H1 (cell line): ENCODE measurements at regions not wholly inside any gene's neighbourhood (a gene's known extent, or its start where the extent isn't known, plus 50 kb on each side); places are given as distances from the start of the nearest gene placed in this dataset.

ENCODE experiments used
- BRCA1 ChIP-seq: IDR thresholded peaks from 2 replicates; pipeline ENCODE4 v1.6.1; 2012; ENCODE audit warnings: low read depth, low read length, improper control_type of control experiment
- CHD2 ChIP-seq: IDR thresholded peaks from 2 replicates; pipeline ENCODE4 v1.6.1; 2012; ENCODE audit warnings: low read length, improper control_type of control experiment
- MAFK ChIP-seq: IDR thresholded peaks from 2 replicates; pipeline ENCODE4 v1.6.1; 2012; ENCODE audit warnings: low read depth, mild to moderate bottlenecking, improper control_type of control experiment, low read length
- NRF1 ChIP-seq: IDR thresholded peaks from 2 replicates; pipeline ENCODE4 v1.6.1; 2011; ENCODE audit warnings: mild to moderate bottlenecking, low read depth, low read length, improper control_type of control experiment
- RNF2 ChIP-seq: fragments of 200-900, 300-1000 bp; sonication (generic); IDR thresholded peaks from 2 replicates; pipeline ENCODE4 v1.7.1; 2016; ENCODE audit warnings: borderline replicate concordance, low read depth, mild to moderate bottlenecking, antibody characterized with exemption, low read length; ENCODE audit not compliant: poor library complexity, severe bottlenecking; ENCODE audit errors: missing control alignments
- TF ChIP-seq, protein P1 (sequence below): fragments of 300-600 bp; sonication (generic); IDR thresholded peaks from 2 replicates; pipeline ENCODE4 v1.7.1; 2012; ENCODE audit warnings: low read length, moderate library complexity, mild to moderate bottlenecking, inconsistent platforms; ENCODE audit not compliant: insufficient replicate concordance
- TF ChIP-seq, protein P2 (sequence below): IDR thresholded peaks from 2 replicates; pipeline ENCODE4 v1.6.1; 2012; ENCODE audit warnings: low read length, inconsistent platforms

DNA sequence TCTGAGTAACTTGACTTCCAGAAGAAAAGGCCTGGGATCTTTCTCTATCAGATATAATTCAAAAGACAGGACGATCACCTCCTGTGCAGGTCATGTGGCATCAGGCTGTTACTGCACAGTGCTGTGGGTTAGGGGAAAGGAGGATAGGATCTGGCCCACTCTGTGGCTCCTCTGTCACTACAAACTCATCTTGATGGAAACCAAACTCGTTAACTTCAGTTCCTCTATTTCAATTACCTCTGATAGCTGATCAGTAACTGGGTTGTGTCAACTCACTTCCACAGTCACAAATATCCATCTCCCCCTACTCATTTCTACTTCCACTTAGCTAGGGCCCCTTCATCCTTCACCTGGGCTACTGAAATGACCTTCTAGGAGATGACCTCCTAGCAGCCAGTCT is 95.2 kb downstream of the RCN1 start (continued):
- TF ChIP-seq, protein P1, sequence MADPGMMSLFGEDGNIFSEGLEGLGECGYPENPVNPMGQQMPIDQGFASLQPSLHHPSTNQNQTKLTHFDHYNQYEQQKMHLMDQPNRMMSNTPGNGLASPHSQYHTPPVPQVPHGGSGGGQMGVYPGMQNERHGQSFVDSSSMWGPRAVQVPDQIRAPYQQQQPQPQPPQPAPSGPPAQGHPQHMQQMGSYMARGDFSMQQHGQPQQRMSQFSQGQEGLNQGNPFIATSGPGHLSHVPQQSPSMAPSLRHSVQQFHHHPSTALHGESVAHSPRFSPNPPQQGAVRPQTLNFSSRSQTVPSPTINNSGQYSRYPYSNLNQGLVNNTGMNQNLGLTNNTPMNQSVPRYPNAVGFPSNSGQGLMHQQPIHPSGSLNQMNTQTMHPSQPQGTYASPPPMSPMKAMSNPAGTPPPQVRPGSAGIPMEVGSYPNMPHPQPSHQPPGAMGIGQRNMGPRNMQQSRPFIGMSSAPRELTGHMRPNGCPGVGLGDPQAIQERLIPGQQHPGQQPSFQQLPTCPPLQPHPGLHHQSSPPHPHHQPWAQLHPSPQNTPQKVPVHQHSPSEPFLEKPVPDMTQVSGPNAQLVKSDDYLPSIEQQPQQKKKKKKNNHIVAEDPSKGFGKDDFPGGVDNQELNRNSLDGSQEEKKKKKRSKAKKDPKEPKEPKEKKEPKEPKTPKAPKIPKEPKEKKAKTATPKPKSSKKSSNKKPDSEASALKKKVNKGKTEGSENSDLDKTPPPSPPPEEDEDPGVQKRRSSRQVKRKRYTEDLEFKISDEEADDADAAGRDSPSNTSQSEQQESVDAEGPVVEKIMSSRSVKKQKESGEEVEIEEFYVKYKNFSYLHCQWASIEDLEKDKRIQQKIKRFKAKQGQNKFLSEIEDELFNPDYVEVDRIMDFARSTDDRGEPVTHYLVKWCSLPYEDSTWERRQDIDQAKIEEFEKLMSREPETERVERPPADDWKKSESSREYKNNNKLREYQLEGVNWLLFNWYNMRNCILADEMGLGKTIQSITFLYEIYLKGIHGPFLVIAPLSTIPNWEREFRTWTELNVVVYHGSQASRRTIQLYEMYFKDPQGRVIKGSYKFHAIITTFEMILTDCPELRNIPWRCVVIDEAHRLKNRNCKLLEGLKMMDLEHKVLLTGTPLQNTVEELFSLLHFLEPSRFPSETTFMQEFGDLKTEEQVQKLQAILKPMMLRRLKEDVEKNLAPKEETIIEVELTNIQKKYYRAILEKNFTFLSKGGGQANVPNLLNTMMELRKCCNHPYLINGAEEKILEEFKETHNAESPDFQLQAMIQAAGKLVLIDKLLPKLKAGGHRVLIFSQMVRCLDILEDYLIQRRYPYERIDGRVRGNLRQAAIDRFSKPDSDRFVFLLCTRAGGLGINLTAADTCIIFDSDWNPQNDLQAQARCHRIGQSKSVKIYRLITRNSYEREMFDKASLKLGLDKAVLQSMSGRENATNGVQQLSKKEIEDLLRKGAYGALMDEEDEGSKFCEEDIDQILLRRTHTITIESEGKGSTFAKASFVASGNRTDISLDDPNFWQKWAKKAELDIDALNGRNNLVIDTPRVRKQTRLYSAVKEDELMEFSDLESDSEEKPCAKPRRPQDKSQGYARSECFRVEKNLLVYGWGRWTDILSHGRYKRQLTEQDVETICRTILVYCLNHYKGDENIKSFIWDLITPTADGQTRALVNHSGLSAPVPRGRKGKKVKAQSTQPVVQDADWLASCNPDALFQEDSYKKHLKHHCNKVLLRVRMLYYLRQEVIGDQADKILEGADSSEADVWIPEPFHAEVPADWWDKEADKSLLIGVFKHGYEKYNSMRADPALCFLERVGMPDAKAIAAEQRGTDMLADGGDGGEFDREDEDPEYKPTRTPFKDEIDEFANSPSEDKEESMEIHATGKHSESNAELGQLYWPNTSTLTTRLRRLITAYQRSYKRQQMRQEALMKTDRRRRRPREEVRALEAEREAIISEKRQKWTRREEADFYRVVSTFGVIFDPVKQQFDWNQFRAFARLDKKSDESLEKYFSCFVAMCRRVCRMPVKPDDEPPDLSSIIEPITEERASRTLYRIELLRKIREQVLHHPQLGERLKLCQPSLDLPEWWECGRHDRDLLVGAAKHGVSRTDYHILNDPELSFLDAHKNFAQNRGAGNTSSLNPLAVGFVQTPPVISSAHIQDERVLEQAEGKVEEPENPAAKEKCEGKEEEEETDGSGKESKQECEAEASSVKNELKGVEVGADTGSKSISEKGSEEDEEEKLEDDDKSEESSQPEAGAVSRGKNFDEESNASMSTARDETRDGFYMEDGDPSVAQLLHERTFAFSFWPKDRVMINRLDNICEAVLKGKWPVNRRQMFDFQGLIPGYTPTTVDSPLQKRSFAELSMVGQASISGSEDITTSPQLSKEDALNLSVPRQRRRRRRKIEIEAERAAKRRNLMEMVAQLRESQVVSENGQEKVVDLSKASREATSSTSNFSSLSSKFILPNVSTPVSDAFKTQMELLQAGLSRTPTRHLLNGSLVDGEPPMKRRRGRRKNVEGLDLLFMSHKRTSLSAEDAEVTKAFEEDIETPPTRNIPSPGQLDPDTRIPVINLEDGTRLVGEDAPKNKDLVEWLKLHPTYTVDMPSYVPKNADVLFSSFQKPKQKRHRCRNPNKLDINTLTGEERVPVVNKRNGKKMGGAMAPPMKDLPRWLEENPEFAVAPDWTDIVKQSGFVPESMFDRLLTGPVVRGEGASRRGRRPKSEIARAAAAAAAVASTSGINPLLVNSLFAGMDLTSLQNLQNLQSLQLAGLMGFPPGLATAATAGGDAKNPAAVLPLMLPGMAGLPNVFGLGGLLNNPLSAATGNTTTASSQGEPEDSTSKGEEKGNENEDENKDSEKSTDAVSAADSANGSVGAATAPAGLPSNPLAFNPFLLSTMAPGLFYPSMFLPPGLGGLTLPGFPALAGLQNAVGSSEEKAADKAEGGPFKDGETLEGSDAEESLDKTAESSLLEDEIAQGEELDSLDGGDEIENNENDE: no peak
- TF ChIP-seq BRCA1: no peak
- TF ChIP-seq MAFK: no peak
- no peak for TF ChIP-seq RNF2
- no peak for TF ChIP-seq NRF1
- TF ChIP-seq CHD2: no peak
- TF ChIP-seq, protein P2, sequence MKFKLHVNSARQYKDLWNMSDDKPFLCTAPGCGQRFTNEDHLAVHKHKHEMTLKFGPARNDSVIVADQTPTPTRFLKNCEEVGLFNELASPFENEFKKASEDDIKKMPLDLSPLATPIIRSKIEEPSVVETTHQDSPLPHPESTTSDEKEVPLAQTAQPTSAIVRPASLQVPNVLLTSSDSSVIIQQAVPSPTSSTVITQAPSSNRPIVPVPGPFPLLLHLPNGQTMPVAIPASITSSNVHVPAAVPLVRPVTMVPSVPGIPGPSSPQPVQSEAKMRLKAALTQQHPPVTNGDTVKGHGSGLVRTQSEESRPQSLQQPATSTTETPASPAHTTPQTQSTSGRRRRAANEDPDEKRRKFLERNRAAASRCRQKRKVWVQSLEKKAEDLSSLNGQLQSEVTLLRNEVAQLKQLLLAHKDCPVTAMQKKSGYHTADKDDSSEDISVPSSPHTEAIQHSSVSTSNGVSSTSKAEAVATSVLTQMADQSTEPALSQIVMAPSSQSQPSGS: no peak
